Neuronal stem cell (in vitro differentiated cells): ENCODE measurements at regions not wholly inside any gene's neighbourhood (a gene's known extent, or its start where the extent isn't known, plus 50 kb on each side); places are given as distances from the start of the nearest gene placed in this dataset.

Experiments used
- DNase-seq: peaks from one replicate; pipeline ENCODE4 v3.0.0-alpha.2; 2013; ENCODE audit warnings: low spot score
- H2AFZ ChIP-seq: one replicate; pipeline ENCODE4 v1.6.1; 2013; ENCODE audit warnings: mild to moderate bottlenecking, low read length, inconsistent platforms
- H2AK5ac ChIP-seq: 2 replicates; pipeline ENCODE4 v1.6.1; 2013; ENCODE audit warnings: low read depth, mild to moderate bottlenecking, inconsistent platforms, low read length, moderate library complexity, mixed read lengths
- H2BK120ac ChIP-seq: 2 replicates; pipeline ENCODE4 v1.6.1; 2013; ENCODE audit warnings: low read depth, mild to moderate bottlenecking, inconsistent platforms, low read length, moderate library complexity, mixed read lengths
- H2BK12ac ChIP-seq: one replicate; pipeline ENCODE4 v1.6.1; 2013; ENCODE audit warnings: low read length, inconsistent platforms
- H2BK15ac ChIP-seq: 2 replicates; pipeline ENCODE4 v1.6.1; 2013; ENCODE audit warnings: mild to moderate bottlenecking, low read length, inconsistent platforms, mixed read lengths
- H2BK5ac ChIP-seq: one replicate; pipeline ENCODE4 v1.6.1; 2013; ENCODE audit warnings: inconsistent platforms, mild to moderate bottlenecking, low read length, moderate library complexity
- H3K14ac ChIP-seq: one replicate; pipeline ENCODE4 v1.6.1; 2013; ENCODE audit warnings: low read length, inconsistent platforms
- H3K18ac ChIP-seq: 2 replicates; pipeline ENCODE4 v1.6.1; 2013; ENCODE audit warnings: low read length, inconsistent platforms
- H3K23ac ChIP-seq: 2 replicates; pipeline ENCODE4 v1.6.1; 2013; ENCODE audit warnings: low read depth, mild to moderate bottlenecking, mixed read lengths, low read length, inconsistent platforms; ENCODE audit not compliant: poor library complexity
- H3K27ac ChIP-seq: replicated peaks from 3 replicates; pipeline ENCODE4 v1.5.1; 2013; ENCODE audit warnings: low read length, inconsistent platforms
- H3K27me3 ChIP-seq, 3 experiments: 2 replicates each; pipeline ENCODE4 v1.6.1; 2013; ENCODE audit warnings: low read length in 3 of 3, mild to moderate bottlenecking in 2 of 3, inconsistent platforms in 1 of 3, low read depth in 1 of 3, mixed read lengths in 1 of 3, moderate library complexity in 1 of 3; ENCODE audit not compliant: control insufficient read depth in 3 of 3, insufficient read depth in 3 of 3
- H3K36me3 ChIP-seq, 2 donors: replicated peaks in 1 of 2; 2 replicates each; pipeline ENCODE4 v1.6.1; 2013; ENCODE audit warnings: low read length in 2 of 2; ENCODE audit not compliant: control insufficient read depth in 2 of 2, insufficient read depth in 2 of 2
- H3K4ac ChIP-seq: 2 replicates; pipeline ENCODE4 v1.6.1; 2013; ENCODE audit warnings: inconsistent platforms, mild to moderate bottlenecking, low read length, moderate library complexity
- H3K4me1 ChIP-seq, 2 donors: 1 replicate in 1 of 2; 2 replicates in 1 of 2; pipeline ENCODE4 v1.6.1; 2013; ENCODE audit warnings: low read length in 2 of 2, low read depth in 1 of 2; ENCODE audit not compliant: control insufficient read depth in 2 of 2, insufficient read depth in 1 of 2
- H3K4me2 ChIP-seq: one replicate; pipeline ENCODE4 v1.6.1; 2013; ENCODE audit warnings: mild to moderate bottlenecking, low read length, inconsistent platforms; ENCODE audit not compliant: insufficient read depth, poor library complexity, severe bottlenecking
- H3K4me3 ChIP-seq, 2 donors: 2 replicates each; pipeline ENCODE4 v1.5.1; 2013; ENCODE audit warnings: low read length in 2 of 2, mild to moderate bottlenecking in 2 of 2, inconsistent platforms in 1 of 2, moderate library complexity in 1 of 2
- H3K79me1 ChIP-seq: one replicate; pipeline ENCODE4 v1.6.1; 2013; ENCODE audit warnings: low read depth, mild to moderate bottlenecking, inconsistent platforms, low read length, moderate library complexity
- H3K9ac ChIP-seq: one replicate; pipeline ENCODE4 v1.6.1; 2013; ENCODE audit warnings: mild to moderate bottlenecking, low read depth, low read length, inconsistent platforms; ENCODE audit not compliant: poor library complexity
- H3K9me3 ChIP-seq, 2 donors: replicated peaks in 1 of 2; 2 replicates each; pipeline versions ENCODE3 to v1.6.1; 2013; ENCODE audit warnings: low read length in 2 of 2, mild to moderate bottlenecking in 2 of 2, inconsistent platforms in 1 of 2, low read depth in 1 of 2, mixed read lengths in 1 of 2, moderate library complexity in 1 of 2; ENCODE audit not compliant: control insufficient read depth in 2 of 2, insufficient read depth in 1 of 2
- H4K8ac ChIP-seq: one replicate; pipeline ENCODE4 v1.6.1; 2013; ENCODE audit warnings: low read depth, mild to moderate bottlenecking, inconsistent platforms, low read length, moderate library complexity
- H4K91ac ChIP-seq: one replicate; pipeline ENCODE4 v1.6.1; 2013; ENCODE audit warnings: low read length, low read depth, mild to moderate bottlenecking, inconsistent platforms; ENCODE audit not compliant: poor library complexity
- WGBS, 2 donors: extraction: QIAGEN DNeasy Blood & Tissue Kit; methylation state at CpG; one replicate each; pipeline ENCODE4 v1.1.7; 2013; ENCODE audit warnings: missing lambda C conversion rate in 2 of 2, mixed read lengths in 1 of 2; ENCODE audit not compliant: insufficient read length in 2 of 2, insufficient replicate concordance in 1 of 2; ENCODE audit errors: extremely low coverage in 2 of 2; 5-methylcytosine and 5-hydroxymethylcytosine counted together

- H3K79me1 ChIP-seq = no peaks in the 10 kb centered on the region
- no peak overlapping the region for H2BK12ac ChIP-seq
- H3K18ac ChIP-seq = no peak overlapping the region
- H2BK5ac ChIP-seq = no peak overlapping the region
- H3K4me2 ChIP-seq = no peak overlapping the region
- H2BK120ac ChIP-seq = no peak overlapping the region
- H3K9ac ChIP-seq = no peak overlapping the region
- H3K23ac ChIP-seq = no peak overlapping the region
- H3K27ac ChIP-seq = no peak overlapping the region
- no peaks in the 10 kb centered on the region for H3K4me1 ChIP-seq
- no peak overlapping the region for H3K14ac ChIP-seq
- WGBS, 2 donors = no CpG with 5 or more reads among the region's 6 CpGs
- no peak for DNase-seq
- H2AK5ac ChIP-seq = no peak overlapping the region
- no peak overlapping the region for H4K91ac ChIP-seq
- H3K27me3 ChIP-seq = no peaks in the 10 kb centered on the region
- no peak overlapping the region for H2AFZ ChIP-seq
- no peak overlapping the region for H4K8ac ChIP-seq
- no peak overlapping the region for H3K4me3 ChIP-seq
- H2BK15ac ChIP-seq = no peak overlapping the region
- H3K9me3 ChIP-seq = no peaks in the 10 kb centered on the region
- H3K4ac ChIP-seq = no peak overlapping the region
- no peaks in the 10 kb centered on the region for H3K36me3 ChIP-seq
These were observed 172.8 kb upstream of the SAMSN1 start for GRCh38 chr21:14718951-14719350.

DNA sequence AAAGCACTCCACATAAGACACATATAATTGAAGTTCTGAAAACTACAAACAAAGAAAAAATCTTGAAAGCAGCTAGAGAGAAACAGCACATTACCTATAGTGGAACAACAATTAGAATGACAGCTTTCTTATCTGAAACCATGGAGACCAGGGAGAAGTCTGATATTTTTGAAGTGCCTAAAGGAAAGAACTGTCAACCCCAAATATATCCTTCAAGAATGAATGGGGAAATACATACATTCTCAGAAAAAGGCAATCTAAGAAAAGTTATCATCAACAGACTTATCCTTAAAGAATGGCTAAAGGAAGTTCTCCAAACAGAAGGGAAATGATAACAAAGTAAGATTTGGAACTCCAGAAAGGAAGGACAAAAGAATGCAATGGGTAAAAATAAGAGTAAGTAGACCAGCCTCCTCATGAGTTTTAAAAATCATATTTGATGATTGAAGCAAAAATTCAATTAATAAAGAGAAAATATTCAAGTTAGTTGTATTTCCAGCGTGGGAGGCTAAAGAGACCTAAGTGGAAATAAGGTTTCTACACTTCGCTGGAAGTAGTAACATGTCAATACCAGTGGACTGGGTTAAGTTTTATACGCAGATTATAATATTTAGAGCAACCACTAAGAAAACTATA, 170.8 kb upstream of the SAMSN1 start:
- Histone ChIP-seq H4K8ac (no peak overlapping the region), H2BK5ac (no peak overlapping the region), H2AFZ (no peak overlapping the region), H3K4me3 (no peak overlapping the region), H3K14ac (no peak overlapping the region), H2AK5ac (no peak overlapping the region), H3K9ac (no peak overlapping the region), H3K18ac (no peak overlapping the region), H3K4ac (no peak overlapping the region), H3K4me2 (no peak overlapping the region), H3K27me3 (no peaks in the 10 kb centered on the region), H3K79me1 (no peaks in the 10 kb centered on the region), H2BK15ac (no peak overlapping the region), H4K91ac (no peak overlapping the region), H3K36me3 (no peaks in the 10 kb centered on the region), H3K27ac (no peak overlapping the region), H3K4me1 (no peaks in the 10 kb centered on the region), H2BK120ac (no peak overlapping the region), H2BK12ac (no peak overlapping the region), H3K9me3 (no peaks in the 10 kb centered on the region), H3K23ac (no peak overlapping the region)
- DNase-seq = no peak
- no CpG with 5 or more reads among the region's 3 CpGs for WGBS, 2 donors

GRCh38 chr21:14713109-14713508, 167.0 kb upstream of the SAMSN1 start:
- Histone ChIP-seq H3K23ac (no peak overlapping the region), H4K91ac (no peak overlapping the region), H2BK12ac (no peak overlapping the region), H3K14ac (no peak overlapping the region), H3K4me2 (no peak overlapping the region), H2AK5ac (no peak overlapping the region), H3K27ac (no peak overlapping the region), H3K36me3 (no peaks in the 10 kb centered on the region), H3K4ac (no peak overlapping the region), H3K9me3 (no peaks in the 10 kb centered on the region), H3K4me3 (no peak overlapping the region), H2BK120ac (no peak overlapping the region), H3K18ac (no peak overlapping the region), H3K27me3 (no peaks in the 10 kb centered on the region), H3K4me1 (no peaks in the 10 kb centered on the region), H2BK5ac (no peak overlapping the region), H2AFZ (no peak overlapping the region), H3K79me1 (no peaks in the 10 kb centered on the region), H3K9ac (no peak overlapping the region), H2BK15ac (no peak overlapping the region), H4K8ac (no peak overlapping the region)
- DNase-seq = no peak

GRCh38 chr21:14712121-14712715, 166.1 kb upstream of the SAMSN1 start:
- H3K23ac ChIP-seq = no peak overlapping the region
- H2BK120ac ChIP-seq = no peak overlapping the region
- WGBS, 2 donors = no CpG with 5 or more reads among the region's 1 CpG
- no peak overlapping the region for H2BK15ac ChIP-seq
- H3K4ac ChIP-seq = no peak overlapping the region
- H3K27ac ChIP-seq = no peak overlapping the region
- H2BK12ac ChIP-seq = no peak overlapping the region
- H3K9ac ChIP-seq = no peak overlapping the region
- H3K27me3 ChIP-seq = no peaks in the 10 kb centered on the region
- H2AK5ac ChIP-seq = no peak overlapping the region
- H4K8ac ChIP-seq = no peak overlapping the region
- DNase-seq = no peak
- no peaks in the 10 kb centered on the region for H3K79me1 ChIP-seq
- no peak overlapping the region for H3K4me2 ChIP-seq
- H3K36me3 ChIP-seq = no peaks in the 10 kb centered on the region
- H4K91ac ChIP-seq = no peak overlapping the region
- no peak overlapping the region for H2AFZ ChIP-seq
- H3K4me3 ChIP-seq = no peak overlapping the region
- H3K4me1 ChIP-seq = no peaks in the 10 kb centered on the region
- H3K18ac ChIP-seq = no peak overlapping the region
- H3K14ac ChIP-seq = no peak overlapping the region
- no peak overlapping the region for H2BK5ac ChIP-seq
- H3K9me3 ChIP-seq = no peaks in the 10 kb centered on the region
